ENCODE measurements at regions not wholly inside any gene's neighbourhood (a gene's known extent, or its start where the extent isn't known, plus 50 kb on each side); places are given as distances from the start of the nearest gene placed in this dataset.

DNA sequence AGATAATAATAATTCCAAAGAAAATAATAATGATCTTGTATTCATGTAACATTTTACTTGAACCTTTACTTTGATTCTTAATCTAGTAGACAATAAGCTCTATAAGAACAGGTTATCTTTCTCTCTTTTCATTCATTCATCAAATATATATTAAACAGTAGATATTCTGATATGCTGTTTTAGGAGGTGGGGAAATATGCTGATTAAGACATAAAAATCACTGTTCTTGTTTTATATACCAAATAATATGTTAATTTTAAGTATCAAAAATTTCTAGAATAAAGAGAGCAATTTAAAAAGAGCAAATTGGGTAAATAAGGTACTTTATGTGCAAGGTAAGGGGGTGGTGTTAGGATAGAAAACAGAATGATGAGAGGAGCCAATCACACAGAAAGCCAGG lies 401.9 kb downstream of the PDHA2 start:
- intact Hi-C loops (cut with DNase I; ENCODE audit: low total_unique reads) = no loop called here
- TF ChIP-seq, protein P1, sequence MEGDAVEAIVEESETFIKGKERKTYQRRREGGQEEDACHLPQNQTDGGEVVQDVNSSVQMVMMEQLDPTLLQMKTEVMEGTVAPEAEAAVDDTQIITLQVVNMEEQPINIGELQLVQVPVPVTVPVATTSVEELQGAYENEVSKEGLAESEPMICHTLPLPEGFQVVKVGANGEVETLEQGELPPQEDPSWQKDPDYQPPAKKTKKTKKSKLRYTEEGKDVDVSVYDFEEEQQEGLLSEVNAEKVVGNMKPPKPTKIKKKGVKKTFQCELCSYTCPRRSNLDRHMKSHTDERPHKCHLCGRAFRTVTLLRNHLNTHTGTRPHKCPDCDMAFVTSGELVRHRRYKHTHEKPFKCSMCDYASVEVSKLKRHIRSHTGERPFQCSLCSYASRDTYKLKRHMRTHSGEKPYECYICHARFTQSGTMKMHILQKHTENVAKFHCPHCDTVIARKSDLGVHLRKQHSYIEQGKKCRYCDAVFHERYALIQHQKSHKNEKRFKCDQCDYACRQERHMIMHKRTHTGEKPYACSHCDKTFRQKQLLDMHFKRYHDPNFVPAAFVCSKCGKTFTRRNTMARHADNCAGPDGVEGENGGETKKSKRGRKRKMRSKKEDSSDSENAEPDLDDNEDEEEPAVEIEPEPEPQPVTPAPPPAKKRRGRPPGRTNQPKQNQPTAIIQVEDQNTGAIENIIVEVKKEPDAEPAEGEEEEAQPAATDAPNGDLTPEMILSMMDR (IDR thresholded peaks at IDR 0.05) = no peak
- TF ChIP-seq POLR2A (IDR thresholded peaks at IDR 0.05) = no peak
- DNase-seq (ENCODE audit: low spot score in 2 of 2) = no peak
- H3K4me3 ChIP-seq (ENCODE audit: low read depth, poor library complexity, severe bottlenecking) = no peak overlapping the region

DNA sequence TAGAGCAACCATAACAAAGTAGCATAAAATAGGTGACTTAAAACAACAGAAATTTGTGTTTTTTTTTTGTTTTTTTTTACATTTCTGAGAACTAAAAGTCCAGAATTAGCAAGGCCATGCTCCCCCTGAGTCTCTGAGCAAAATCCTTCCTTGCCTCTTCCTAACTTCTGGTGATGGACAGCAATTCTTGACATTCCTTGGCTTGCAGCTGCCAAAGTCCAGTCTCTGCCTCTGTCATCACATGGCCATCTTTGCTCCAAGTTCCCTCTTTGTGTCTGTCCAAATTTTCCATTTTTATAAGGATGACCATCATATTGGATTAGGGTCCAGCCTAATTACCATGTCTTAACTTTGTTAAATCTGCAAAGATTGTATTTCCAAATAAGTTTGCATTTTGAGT lies 407.2 kb downstream of the PDHA2 start:
- intact Hi-C loops (cut with DNase I; ENCODE audit: low total_unique reads) = no loop called here
- no peak for DNase-seq (ENCODE audit: low spot score in 2 of 2)
- no peak for TF ChIP-seq POLR2A (IDR thresholded peaks at IDR 0.05)

DNA sequence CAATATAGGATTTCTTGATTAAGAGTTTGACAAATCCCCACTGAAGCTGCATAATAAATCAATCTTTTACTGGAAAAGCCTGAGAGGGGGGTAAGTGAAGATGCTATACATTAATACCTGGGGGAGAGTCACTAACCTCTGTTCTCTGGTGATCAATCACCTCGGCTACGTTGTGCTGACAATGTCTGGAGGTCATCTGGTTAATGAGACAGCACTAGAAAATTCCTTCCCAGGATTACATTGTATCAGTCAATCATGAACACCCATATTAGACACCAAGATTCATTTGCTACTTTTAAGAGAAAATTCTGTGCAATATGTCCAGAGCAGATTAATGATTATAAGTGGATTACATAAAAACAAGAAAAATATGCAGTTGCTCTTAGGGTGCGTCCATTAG lies 408.3 kb downstream of the PDHA2 start:
- TF ChIP-seq POLR2A (IDR thresholded peaks at IDR 0.05) = no peak
- TF ChIP-seq, protein P1 (IDR thresholded peaks at IDR 0.05) = no peak
- intact Hi-C loops (cut with DNase I; ENCODE audit: low total_unique reads) = no loop called here
- WGBS, 2 donors = 60 to 70% methylated on average over 3 of the region's 3 CpGs
- no peak overlapping the region for H3K4me3 ChIP-seq (ENCODE audit: low read depth, poor library complexity, severe bottlenecking)
- DNase-seq (ENCODE audit: low spot score in 2 of 2) = no peak

More for the DNA sequence above, 407.2 kb downstream of the PDHA2 start:
- H3K4me3 ChIP-seq (ENCODE audit: low read depth, poor library complexity, severe bottlenecking) = no peak overlapping the region

DNA sequence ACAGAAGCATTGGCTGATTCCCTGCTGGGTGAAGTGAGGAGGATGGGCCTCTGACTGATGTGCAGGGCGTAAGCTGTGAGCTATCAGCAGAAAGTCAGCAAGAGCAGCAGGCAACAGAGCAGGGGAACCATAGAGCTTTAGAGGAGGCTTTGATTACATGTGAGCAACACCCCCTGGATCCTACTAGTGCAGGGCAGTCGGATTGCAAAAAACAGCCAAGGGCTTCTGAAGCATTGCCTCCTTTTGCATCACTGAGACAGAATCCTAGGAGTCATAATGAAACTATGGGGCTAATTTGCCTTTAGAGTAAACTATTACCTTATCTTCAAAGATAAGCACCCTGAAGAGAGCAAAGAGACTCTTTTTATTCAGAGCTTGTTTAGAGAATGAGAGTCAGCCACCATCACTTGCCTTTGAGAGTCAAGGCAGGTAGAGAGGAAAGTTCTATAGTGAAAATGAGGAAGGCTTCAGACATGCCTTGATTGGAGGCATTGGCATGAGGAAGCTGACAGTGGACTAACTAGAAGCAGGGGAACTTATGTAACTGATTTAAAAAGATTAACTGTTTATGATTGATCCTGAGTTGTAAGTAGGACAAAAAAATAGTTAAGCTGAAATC lies 420.3 kb downstream of the PDHA2 start:
- DNase-seq (ENCODE audit: low spot score in 2 of 2) = no peak
- intact Hi-C loops (cut with DNase I; ENCODE audit: low total_unique reads) = no loop called here
- 55 to 65% methylated on average over 2 of the region's 2 CpGs for WGBS, 2 donors
- H3K4me3 ChIP-seq (ENCODE audit: low read depth, poor library complexity, severe bottlenecking) = no peak overlapping the region
- TF ChIP-seq, protein P1 (IDR thresholded peaks at IDR 0.05) = no peak
- no peak for TF ChIP-seq POLR2A (IDR thresholded peaks at IDR 0.05)

DNA sequence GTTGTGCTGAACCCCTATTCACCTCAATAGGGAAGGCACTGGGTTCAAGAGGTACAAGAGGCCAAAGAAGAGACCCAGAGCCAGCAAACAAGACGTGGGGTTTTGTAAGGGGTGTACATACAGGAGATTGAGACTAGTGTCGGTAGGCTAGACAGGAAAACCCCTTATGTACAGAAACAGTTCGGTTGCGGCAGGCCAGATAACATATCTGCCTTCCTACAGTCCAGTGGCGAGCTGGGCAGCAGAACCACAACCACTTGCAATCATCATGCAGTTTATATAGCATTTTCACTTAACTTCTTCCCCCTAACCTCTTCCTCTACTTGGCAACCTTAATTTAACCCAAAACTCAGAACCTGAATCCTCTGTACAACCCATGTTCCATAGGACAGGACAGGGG lies 422.2 kb downstream of the PDHA2 start:
- intact Hi-C loops (cut with DNase I; ENCODE audit: low total_unique reads) = no loop called here
- TF ChIP-seq POLR2A (IDR thresholded peaks at IDR 0.05) = no peak
- TF ChIP-seq, protein P1 (IDR thresholded peaks at IDR 0.05) = no peak
- H3K4me3 ChIP-seq (ENCODE audit: low read depth, poor library complexity, severe bottlenecking) = no peak overlapping the region
- DNase-seq (ENCODE audit: low spot score in 2 of 2) = no peak
- 81% methylated on average over 5 of the region's 5 CpGs for WGBS, 2 donors

GRCh38 chr4:96263291-96263690 lies 423.4 kb downstream of the PDHA2 start:
- WGBS, 2 donors = 30 to 38% methylated on average over 1 of the region's 1 CpG
- H3K4me3 ChIP-seq (ENCODE audit: low read depth, poor library complexity, severe bottlenecking) = no peak overlapping the region
- intact Hi-C loops (cut with DNase I; ENCODE audit: low total_unique reads) = no loop called here
- TF ChIP-seq, protein P1 (IDR thresholded peaks at IDR 0.05) = no peak
- TF ChIP-seq POLR2A (IDR thresholded peaks at IDR 0.05) = no peak
- no peak for DNase-seq (ENCODE audit: low spot score in 2 of 2)
